Erythroblast (primary cell): ENCODE measurements at regions not wholly inside any gene's neighbourhood (a gene's known extent, or its start where the extent isn't known, plus 50 kb on each side); places are given as distances from the start of the nearest gene placed in this dataset.
"Not testable (repeated sequence)": the region's sequence is repeated elsewhere in the genome, so short reads cannot be mapped to it uniquely, and the experiment has no call there.

Experiments used
- GATA1 ChIP-seq: IDR thresholded peaks from 2 replicates; pipeline ENCODE4 v1.6.1; 2011; ENCODE audit warnings: low read depth, mild to moderate bottlenecking, control low read depth, low read length, moderate library complexity
- POLR2A ChIP-seq: IDR thresholded peaks from 2 replicates; pipeline ENCODE4 v1.6.1; 2011; ENCODE audit warnings: mild to moderate bottlenecking, low read length

DNA sequence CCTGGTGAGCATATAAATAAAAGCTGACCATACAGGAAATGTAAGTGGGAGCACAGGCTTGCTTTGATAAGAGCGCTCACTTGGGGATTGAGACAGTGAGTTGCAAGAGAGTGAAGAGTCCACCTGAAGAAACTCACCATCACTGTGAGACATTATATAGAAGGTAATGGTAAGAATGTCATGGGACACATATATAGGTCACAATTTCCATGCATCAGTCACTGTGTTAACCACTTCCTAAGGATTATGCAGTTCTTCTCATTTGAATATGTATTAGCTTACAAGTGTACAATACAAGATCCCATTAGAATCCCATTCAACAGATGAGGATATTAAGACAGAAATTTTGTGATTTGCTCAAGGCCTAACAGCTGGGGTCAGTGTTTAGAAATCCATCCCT is 352.4 kb upstream of the NOTCH2NLA start:
- TF ChIP-seq POLR2A, GATA1: not testable (repeated sequence)
